Osteoblast (primary cell): ENCODE measurements at regions not wholly inside any gene's neighbourhood (a gene's known extent, or its start where the extent isn't known, plus 50 kb on each side); places are given as distances from the start of the nearest gene placed in this dataset.
"Not testable (repeated sequence)": the region's sequence is repeated elsewhere in the genome, so short reads cannot be mapped to it uniquely, and the experiment has no call there.

ENCODE experiments used
- DNase-seq: peaks from one replicate; pipeline ENCODE4 v3.0.0; 2011; ENCODE audit warnings: low spot score, mixed read lengths; ENCODE audit not compliant: insufficient read length; ENCODE audit errors: missing footprints
- H2AFZ ChIP-seq: 2 replicates; pipeline ENCODE4 v1.6.0; 2011; ENCODE audit warnings: mild to moderate bottlenecking, low read length
- H3K27ac ChIP-seq: 2 replicates; pipeline ENCODE4 v1.5.1; 2011; ENCODE audit warnings: mild to moderate bottlenecking, low read depth, low read length, moderate library complexity
- H3K27me3 ChIP-seq: 2 replicates; pipeline ENCODE4 v1.6.0; 2012; ENCODE audit warnings: mild to moderate bottlenecking, control low read depth, inconsistent platforms, low read length, moderate library complexity; ENCODE audit not compliant: insufficient read depth
- H3K36me3 ChIP-seq: 2 replicates; pipeline ENCODE4 v1.5.1; 2011; ENCODE audit warnings: mild to moderate bottlenecking, low read length, control low read depth, moderate library complexity; ENCODE audit not compliant: insufficient read depth
- H3K4me1 ChIP-seq: 2 replicates; pipeline ENCODE4 v1.5.1; 2011; ENCODE audit warnings: mild to moderate bottlenecking, low read length, control low read depth, moderate library complexity; ENCODE audit not compliant: insufficient read depth
- H3K4me2 ChIP-seq: 2 replicates; pipeline ENCODE4 v1.6.0; 2011; ENCODE audit warnings: mild to moderate bottlenecking, low read length; ENCODE audit not compliant: insufficient read depth
- H3K4me3 ChIP-seq: fragments of 200-600 bp; sonication (generic); 3 replicates; pipeline ENCODE4 v1.5.1; 2012; ENCODE audit warnings: mild to moderate bottlenecking, low read length, inconsistent platforms; ENCODE audit not compliant: insufficient read depth
- H3K79me2 ChIP-seq: 2 replicates; pipeline ENCODE4 v1.6.0; 2012; ENCODE audit warnings: mild to moderate bottlenecking, low read length, control low read depth, inconsistent platforms; ENCODE audit not compliant: insufficient read depth
- H3K9me3 ChIP-seq: 2 replicates; pipeline ENCODE4 v1.5.1; 2011; ENCODE audit warnings: low read depth, low read length, control low read depth
- H4K20me1 ChIP-seq: 2 replicates; pipeline ENCODE4 v1.6.0; 2012; ENCODE audit warnings: mild to moderate bottlenecking, low read length, control low read depth; ENCODE audit not compliant: insufficient read depth
- TF ChIP-seq, protein P1 (sequence below): IDR thresholded peaks from 2 replicates; pipeline ENCODE4 v1.5.1; 2011; ENCODE audit warnings: mild to moderate bottlenecking, low read depth, low read length, moderate library complexity; ENCODE audit errors: extremely low read depth

GRCh38 chr4:154984616-154985015 lies 203.5 kb downstream of the RBM46 start:
- Histone ChIP-seq H3K27ac (no peak overlapping the region), H3K79me2 (no peaks in the 10 kb centered on the region), H2AFZ (no peak overlapping the region), H3K4me2 (no peak overlapping the region), H3K27me3 (no peaks in the 10 kb centered on the region), H3K36me3 (no peaks in the 10 kb centered on the region), H3K4me1 (peaks cover 2% of the 10 kb centered on the region), H3K4me3 (no peak overlapping the region), H4K20me1 (no peaks in the 10 kb centered on the region), H3K9me3 (no peaks in the 10 kb centered on the region)
- no peak for DNase-seq
- TF ChIP-seq, protein P1, sequence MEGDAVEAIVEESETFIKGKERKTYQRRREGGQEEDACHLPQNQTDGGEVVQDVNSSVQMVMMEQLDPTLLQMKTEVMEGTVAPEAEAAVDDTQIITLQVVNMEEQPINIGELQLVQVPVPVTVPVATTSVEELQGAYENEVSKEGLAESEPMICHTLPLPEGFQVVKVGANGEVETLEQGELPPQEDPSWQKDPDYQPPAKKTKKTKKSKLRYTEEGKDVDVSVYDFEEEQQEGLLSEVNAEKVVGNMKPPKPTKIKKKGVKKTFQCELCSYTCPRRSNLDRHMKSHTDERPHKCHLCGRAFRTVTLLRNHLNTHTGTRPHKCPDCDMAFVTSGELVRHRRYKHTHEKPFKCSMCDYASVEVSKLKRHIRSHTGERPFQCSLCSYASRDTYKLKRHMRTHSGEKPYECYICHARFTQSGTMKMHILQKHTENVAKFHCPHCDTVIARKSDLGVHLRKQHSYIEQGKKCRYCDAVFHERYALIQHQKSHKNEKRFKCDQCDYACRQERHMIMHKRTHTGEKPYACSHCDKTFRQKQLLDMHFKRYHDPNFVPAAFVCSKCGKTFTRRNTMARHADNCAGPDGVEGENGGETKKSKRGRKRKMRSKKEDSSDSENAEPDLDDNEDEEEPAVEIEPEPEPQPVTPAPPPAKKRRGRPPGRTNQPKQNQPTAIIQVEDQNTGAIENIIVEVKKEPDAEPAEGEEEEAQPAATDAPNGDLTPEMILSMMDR, result no peak

- no peaks in the 10 kb centered on the region for H3K9me3 ChIP-seq
- no peak overlapping the region for H3K4me2 ChIP-seq
- no peaks in the 10 kb centered on the region for H3K79me2 ChIP-seq
- no peak overlapping the region for H3K4me3 ChIP-seq
- H2AFZ ChIP-seq, result peak overlapping the region; percentile 25
- H3K36me3 ChIP-seq, result no peaks in the 10 kb centered on the region
- TF ChIP-seq, protein P1, result no peak
- no peaks in the 10 kb centered on the region for H3K27me3 ChIP-seq
- no peak overlapping the region for H3K27ac ChIP-seq
- H3K4me1 ChIP-seq, result peaks cover 2% of the 10 kb centered on the region
- DNase-seq, result no peak
- H4K20me1 ChIP-seq, result no peaks in the 10 kb centered on the region
These were observed 204.6 kb downstream of the RBM46 start for GRCh38 chr4:154985673-154986072.

- H3K9me3 ChIP-seq, result no peaks in the 10 kb centered on the region
- no peaks in the 10 kb centered on the region for H4K20me1 ChIP-seq
- H3K27ac ChIP-seq, result no peak overlapping the region
- H3K4me1 ChIP-seq, result no peaks in the 10 kb centered on the region
- DNase-seq, result no peak
- H3K4me2 ChIP-seq, result no peak overlapping the region
- no peaks in the 10 kb centered on the region for H3K79me2 ChIP-seq
- no peak overlapping the region for H2AFZ ChIP-seq
- no peak overlapping the region for H3K4me3 ChIP-seq
- H3K36me3 ChIP-seq, result no peaks in the 10 kb centered on the region
- TF ChIP-seq, protein P1, result no peak
- H3K27me3 ChIP-seq, result no peaks in the 10 kb centered on the region
These were observed 207.4 kb downstream of the RBM46 start for GRCh38 chr4:154988511-154988910.

DNA sequence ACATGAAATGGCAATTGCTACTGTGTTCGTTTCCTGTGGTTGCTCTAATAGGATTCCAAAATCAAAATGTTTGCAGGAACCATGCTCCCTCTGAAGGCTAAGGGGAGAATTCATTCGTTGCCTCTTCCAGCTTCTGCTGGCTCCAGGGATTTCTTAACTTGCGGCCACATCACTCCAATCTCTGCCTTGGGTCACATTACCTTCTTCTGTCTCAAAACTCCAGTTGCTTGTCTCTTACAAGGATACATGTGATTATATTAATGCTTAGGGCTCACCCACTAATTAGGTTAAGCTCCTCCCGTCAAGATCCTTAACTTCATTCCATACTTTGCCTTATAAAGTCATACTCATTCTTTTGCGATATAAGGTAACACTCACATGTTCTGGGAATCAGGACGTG lies 208.4 kb downstream of the RBM46 start:
- Histone ChIP-seq H3K79me2 (no peaks in the 10 kb centered on the region), H2AFZ (peak overlapping the region; percentile 66), H3K27me3 (no peaks in the 10 kb centered on the region), H3K4me2 (peak overlapping the region; percentile 59), H3K36me3 (no peaks in the 10 kb centered on the region), H3K9me3 (no peaks in the 10 kb centered on the region), H3K4me3 (peak overlapping the region; percentile 33), H3K4me1 (no peaks in the 10 kb centered on the region), H3K27ac (no peak overlapping the region), H4K20me1 (no peaks in the 10 kb centered on the region)
- DNase-seq, result no peak
- TF ChIP-seq, protein P1, result peak; percentile 12

GRCh38 chr4:154997866-154998265 lies 210.6 kb upstream of the NPY2R start:
- Histone ChIP-seq H3K27ac (peak overlapping the region; percentile 91), H2AFZ (peak overlapping the region; percentile 70), H3K4me2 (peak overlapping the region; percentile 48)

More at GRCh38 chr4:154997866-154998265, 210.6 kb upstream of the NPY2R start:
- H3K4me3 ChIP-seq, DNase-seq, H4K20me1 ChIP-seq, H3K36me3 ChIP-seq, H3K27me3 ChIP-seq, H3K79me2 ChIP-seq, H3K9me3 ChIP-seq: not testable (repeated sequence)
- peaks cover 17% of the 10 kb centered on the region for H3K4me1 ChIP-seq
